ENCODE measurements at regions not wholly inside any gene's neighbourhood (a gene's known extent, or its start where the extent isn't known, plus 50 kb on each side); places are given as distances from the start of the nearest gene placed in this dataset.

DNA sequence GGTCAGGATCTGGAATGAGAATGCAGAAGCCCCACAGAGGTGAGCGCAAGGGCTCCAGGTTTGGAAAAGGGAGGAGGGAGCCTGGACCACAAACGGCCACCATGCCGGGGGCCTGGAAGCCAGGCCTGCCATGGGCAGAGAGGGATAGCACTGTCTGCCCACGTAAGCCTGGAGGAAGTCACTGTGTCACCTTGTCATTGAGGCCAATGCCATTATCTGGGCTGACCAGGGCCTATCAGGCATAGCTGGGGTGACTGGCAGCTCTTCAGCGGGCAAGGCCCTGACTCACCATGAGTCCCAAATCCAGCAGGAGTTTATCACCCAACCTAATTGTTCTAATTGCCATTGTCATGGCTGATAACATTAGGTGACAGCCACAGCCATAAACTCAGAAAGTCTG, 84.6 kb downstream of the MATN1 start:
- H2AFZ ChIP-seq (ENCODE audit: control insufficient read depth, low read length): no peak overlapping the region
- FAIRE-seq: no peak

DNA sequence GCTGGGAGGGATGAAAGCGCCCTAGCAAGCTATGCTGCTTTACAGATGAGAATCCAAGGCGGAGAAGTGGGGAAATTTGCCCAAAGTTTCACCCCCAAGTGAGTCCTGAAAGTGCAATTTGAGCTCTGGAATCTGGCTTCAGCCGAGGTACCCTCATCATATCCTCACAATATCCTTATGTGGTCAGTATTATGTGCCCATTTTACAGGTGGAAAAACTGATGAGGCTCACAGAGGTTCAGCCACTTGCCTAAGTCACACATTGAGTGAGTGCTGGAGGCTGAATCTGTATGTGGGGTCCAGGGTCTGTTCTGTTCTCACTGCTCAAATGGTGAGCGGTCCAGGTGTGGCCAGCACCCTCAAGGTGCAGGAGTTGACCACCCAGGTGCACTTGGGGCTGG, 85.3 kb downstream of the MATN1 start:
- dilution Hi-C loops (cut with MboI; ENCODE audit: extremely low pct_ligation_motif_present, low sequenced_read_pairs): no loop called here
- Histone ChIP-seq H3K36me3 (ENCODE audit: control insufficient read depth in 2 of 2, extremely low read depth in 1 of 2, insufficient read depth in 2 of 2, low read length in 2 of 2) (no peaks in the 10 kb centered on the region), H3K4me3 (ENCODE audit: control insufficient read depth in 2 of 3, extremely low read depth in 1 of 3, insufficient read depth in 2 of 3, low read depth in 1 of 3, low read length in 3 of 3) (no peak overlapping the region), H3K79me2 (ENCODE audit: control insufficient read depth, insufficient read depth, low read length) (no peaks in the 10 kb centered on the region), H3K27me3 (ENCODE audit: control insufficient read depth, extremely low read depth, insufficient read depth, low read length) (no peaks in the 10 kb centered on the region), H3K9ac (ENCODE audit: control insufficient read depth, extremely low read depth, insufficient read depth, low read length) (no peak overlapping the region), H3K9me3 (ENCODE audit: control insufficient read depth, low read depth, low read length) (no peaks in the 10 kb centered on the region), H2AFZ (ENCODE audit: control insufficient read depth, low read length) (no peak overlapping the region), H3K4me1 (ENCODE audit: control insufficient read depth, extremely low read depth, insufficient read depth, low read length) (peaks cover 6% of the 10 kb centered on the region), H3K4me2 (ENCODE audit: control insufficient read depth, extremely low read depth, insufficient read depth, low read depth, low read length) (no peak overlapping the region), H3K27ac (ENCODE audit: control insufficient read depth, insufficient read depth, low read length) (no peak overlapping the region), H4K20me1 (ENCODE audit: control insufficient read depth, extremely low read depth, insufficient read depth, low read length) (no peaks in the 10 kb centered on the region), H3K9me1 (ENCODE audit: control insufficient read depth, extremely low read depth, insufficient read depth, low read length) (no peaks in the 10 kb centered on the region)
- FAIRE-seq: peak; percentile 32
- no peak for DNase-seq (ENCODE audit: low read depth, low spot score)
- TF ChIP-seq, protein P1, sequence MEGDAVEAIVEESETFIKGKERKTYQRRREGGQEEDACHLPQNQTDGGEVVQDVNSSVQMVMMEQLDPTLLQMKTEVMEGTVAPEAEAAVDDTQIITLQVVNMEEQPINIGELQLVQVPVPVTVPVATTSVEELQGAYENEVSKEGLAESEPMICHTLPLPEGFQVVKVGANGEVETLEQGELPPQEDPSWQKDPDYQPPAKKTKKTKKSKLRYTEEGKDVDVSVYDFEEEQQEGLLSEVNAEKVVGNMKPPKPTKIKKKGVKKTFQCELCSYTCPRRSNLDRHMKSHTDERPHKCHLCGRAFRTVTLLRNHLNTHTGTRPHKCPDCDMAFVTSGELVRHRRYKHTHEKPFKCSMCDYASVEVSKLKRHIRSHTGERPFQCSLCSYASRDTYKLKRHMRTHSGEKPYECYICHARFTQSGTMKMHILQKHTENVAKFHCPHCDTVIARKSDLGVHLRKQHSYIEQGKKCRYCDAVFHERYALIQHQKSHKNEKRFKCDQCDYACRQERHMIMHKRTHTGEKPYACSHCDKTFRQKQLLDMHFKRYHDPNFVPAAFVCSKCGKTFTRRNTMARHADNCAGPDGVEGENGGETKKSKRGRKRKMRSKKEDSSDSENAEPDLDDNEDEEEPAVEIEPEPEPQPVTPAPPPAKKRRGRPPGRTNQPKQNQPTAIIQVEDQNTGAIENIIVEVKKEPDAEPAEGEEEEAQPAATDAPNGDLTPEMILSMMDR (optimal IDR thresholded peaks at IDR 0.05 in 1 of 3, IDR thresholded peaks at IDR 0.05 in 1 of 3, conservative IDR thresholded peaks at IDR 0.05 in 1 of 3; ENCODE audit: extremely low read depth in 1 of 3, insufficient read depth in 2 of 3, low read length in 3 of 3): no peak
- no peak for TF ChIP-seq EZH2 (IDR thresholded peaks at IDR 0.05; ENCODE audit: low read length)

More for the DNA sequence above, 84.6 kb downstream of the MATN1 start:
- no peak overlapping the region for H3K4me3 ChIP-seq (ENCODE audit: control insufficient read depth in 2 of 3, extremely low read depth in 1 of 3, insufficient read depth in 2 of 3, low read depth in 1 of 3, low read length in 3 of 3)
- H3K9me1 ChIP-seq (ENCODE audit: control insufficient read depth, extremely low read depth, insufficient read depth, low read length): no peaks in the 10 kb centered on the region
- no peaks in the 10 kb centered on the region for H3K9me3 ChIP-seq (ENCODE audit: control insufficient read depth, low read depth, low read length)
- no peaks in the 10 kb centered on the region for H3K79me2 ChIP-seq (ENCODE audit: control insufficient read depth, insufficient read depth, low read length)
- H3K27ac ChIP-seq (ENCODE audit: control insufficient read depth, insufficient read depth, low read length): no peak overlapping the region
- H3K9ac ChIP-seq (ENCODE audit: control insufficient read depth, extremely low read depth, insufficient read depth, low read length): no peak overlapping the region
- no peaks in the 10 kb centered on the region for H4K20me1 ChIP-seq (ENCODE audit: control insufficient read depth, extremely low read depth, insufficient read depth, low read length)
- no peaks in the 10 kb centered on the region for H3K36me3 ChIP-seq (ENCODE audit: control insufficient read depth in 2 of 2, extremely low read depth in 1 of 2, insufficient read depth in 2 of 2, low read length in 2 of 2)
- DNase-seq (ENCODE audit: low read depth, low spot score): no peak
- TF ChIP-seq, protein P1 (optimal IDR thresholded peaks at IDR 0.05 in 1 of 3, IDR thresholded peaks at IDR 0.05 in 1 of 3, conservative IDR thresholded peaks at IDR 0.05 in 1 of 3; ENCODE audit: extremely low read depth in 1 of 3, insufficient read depth in 2 of 3, low read length in 3 of 3): no peak
- TF ChIP-seq EZH2 (IDR thresholded peaks at IDR 0.05; ENCODE audit: low read length): no peak
- dilution Hi-C loops (cut with MboI; ENCODE audit: extremely low pct_ligation_motif_present, low sequenced_read_pairs): no loop called here
- H3K4me2 ChIP-seq (ENCODE audit: control insufficient read depth, extremely low read depth, insufficient read depth, low read depth, low read length): no peak overlapping the region
- H3K4me1 ChIP-seq (ENCODE audit: control insufficient read depth, extremely low read depth, insufficient read depth, low read length): no peaks in the 10 kb centered on the region
- no peaks in the 10 kb centered on the region for H3K27me3 ChIP-seq (ENCODE audit: control insufficient read depth, extremely low read depth, insufficient read depth, low read length)

Measured in keratinocyte (primary cell).